ENCODE measurements at regions not wholly inside any gene's neighbourhood (a gene's known extent, or its start where the extent isn't known, plus 50 kb on each side); places are given as distances from the start of the nearest gene placed in this dataset.

DNA sequence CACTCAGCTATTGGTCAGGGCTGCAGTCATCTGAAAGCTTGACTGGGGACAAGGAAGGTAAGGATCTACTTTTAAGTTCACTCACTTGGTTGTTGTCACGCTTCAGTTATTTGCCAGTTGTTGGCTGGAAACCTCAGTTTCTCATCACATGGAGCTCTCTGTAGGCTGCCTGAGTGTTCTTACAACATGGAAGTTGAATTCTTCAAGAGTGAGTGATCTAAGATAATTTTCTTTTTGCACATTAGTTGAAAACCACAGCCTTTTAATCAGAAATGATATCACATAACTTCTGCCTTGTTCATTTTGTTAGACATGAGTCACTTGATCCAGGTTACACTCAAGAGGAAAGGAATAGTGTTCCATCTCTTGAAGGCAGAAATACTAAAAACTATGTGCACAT lies 552.7 kb downstream of the RAPGEF2 start (continued):
- TF ChIP-seq MYC (IDR thresholded peaks at IDR 0.05; ENCODE audit: insufficient read depth, insufficient read length, insufficient replicate concordance, low read length, severe bottlenecking) (no peak), DPF2 (IDR thresholded peaks at IDR 0.05) (no peak)

DNA sequence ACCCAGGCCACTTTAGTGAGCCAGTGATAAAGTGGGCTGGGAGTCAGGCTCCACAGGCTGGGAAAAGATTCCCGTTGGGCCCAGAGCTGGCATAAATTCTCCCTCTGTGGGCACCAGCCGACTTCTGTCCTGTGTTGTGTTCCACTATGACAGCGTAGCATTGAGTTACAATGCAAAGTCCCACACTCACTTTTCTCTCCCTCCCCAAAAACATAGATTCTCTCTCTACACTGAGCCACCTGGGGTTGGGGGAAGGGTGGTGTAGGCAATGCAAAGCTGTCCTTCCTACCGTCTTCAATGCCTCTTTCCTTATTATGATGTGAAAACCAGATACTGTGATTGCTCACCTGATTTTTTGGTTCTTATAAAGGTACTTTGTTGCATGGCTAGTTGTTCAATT lies 566.2 kb downstream of the RAPGEF2 start:
- FAIRE-seq (no peak), DNase-seq (ENCODE audit: low read depth, low spot score) (no peak), ATAC-seq (no peak)
- TF ChIP-seq, protein P1, sequence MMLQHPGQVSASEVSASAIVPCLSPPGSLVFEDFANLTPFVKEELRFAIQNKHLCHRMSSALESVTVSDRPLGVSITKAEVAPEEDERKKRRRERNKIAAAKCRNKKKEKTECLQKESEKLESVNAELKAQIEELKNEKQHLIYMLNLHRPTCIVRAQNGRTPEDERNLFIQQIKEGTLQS (IDR thresholded peaks at IDR 0.05; ENCODE audit: borderline replicate concordance, extremely low read depth, low read depth, low read length), result no peak
- TF ChIP-seq MYC (IDR thresholded peaks at IDR 0.05; ENCODE audit: insufficient read depth, insufficient read length, insufficient replicate concordance, low read length, severe bottlenecking) (no peak), BRCA1 (IDR thresholded peaks at IDR 0.05; ENCODE audit: low read depth, low read length) (no peak)
- TF ChIP-seq, protein P2, sequence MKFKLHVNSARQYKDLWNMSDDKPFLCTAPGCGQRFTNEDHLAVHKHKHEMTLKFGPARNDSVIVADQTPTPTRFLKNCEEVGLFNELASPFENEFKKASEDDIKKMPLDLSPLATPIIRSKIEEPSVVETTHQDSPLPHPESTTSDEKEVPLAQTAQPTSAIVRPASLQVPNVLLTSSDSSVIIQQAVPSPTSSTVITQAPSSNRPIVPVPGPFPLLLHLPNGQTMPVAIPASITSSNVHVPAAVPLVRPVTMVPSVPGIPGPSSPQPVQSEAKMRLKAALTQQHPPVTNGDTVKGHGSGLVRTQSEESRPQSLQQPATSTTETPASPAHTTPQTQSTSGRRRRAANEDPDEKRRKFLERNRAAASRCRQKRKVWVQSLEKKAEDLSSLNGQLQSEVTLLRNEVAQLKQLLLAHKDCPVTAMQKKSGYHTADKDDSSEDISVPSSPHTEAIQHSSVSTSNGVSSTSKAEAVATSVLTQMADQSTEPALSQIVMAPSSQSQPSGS (IDR thresholded peaks at IDR 0.05; ENCODE audit: low read length), result no peak
- intact Hi-C loops (cut with micrococcal nuclease; ENCODE audit: unreplicated experiment), result no loop called here
- Histone ChIP-seq H2AFZ (ENCODE audit: control insufficient read depth, low read depth, low read length) (no peak overlapping the region), H3K4me1 (ENCODE audit: control insufficient read depth, insufficient read depth, low read length) (no peaks in the 10 kb centered on the region), H4K20me1 (ENCODE audit: control insufficient read depth, insufficient read depth) (no peaks in the 10 kb centered on the region), H3K4me3 (no peak overlapping the region), H3K27ac (ENCODE audit: control insufficient read depth, insufficient read depth) (no peak overlapping the region), H3K27me3 (replicated peaks in 1 of 2; ENCODE audit: control insufficient read depth in 2 of 2, insufficient read depth in 2 of 2, low read length in 1 of 2) (no peaks in the 10 kb centered on the region), H3K9ac (ENCODE audit: control insufficient read depth, insufficient read depth, low read length) (no peak overlapping the region), H3K36me3 (ENCODE audit: control insufficient read depth in 2 of 2, insufficient read depth in 2 of 2, low read length in 1 of 2) (no peaks in the 10 kb centered on the region), H3K4me2 (ENCODE audit: control insufficient read depth, insufficient read depth) (no peak overlapping the region), H3K9me3 (replicated peaks; ENCODE audit: control insufficient read depth, insufficient read depth, low read length) (no peaks in the 10 kb centered on the region), H3K79me2 (ENCODE audit: control insufficient read depth, insufficient read depth, low read length) (no peaks in the 10 kb centered on the region)
- ChIA-PET CTCF (no interaction called here), SMC1A (ENCODE audit: uncharacterized antibody, unreplicated experiment) (no interaction called here), POLR2A (no interaction called here), RAD21 (ENCODE audit: unreplicated experiment) (no interaction called here)
- in situ Hi-C loops (cut with MboI), result no loop called here
- 1% methylated on average over 4 of the region's 4 CpGs for WGBS (ENCODE audit: insufficient coverage, insufficient replicate concordance, low lambda C conversion rate, missing lambda C conversion rate)
- BruUV-seq (replicated peaks), result no TSS peak
